ENCODE measurements at regions not wholly inside any gene's neighbourhood (a gene's known extent, or its start where the extent isn't known, plus 50 kb on each side); places are given as distances from the start of the nearest gene placed in this dataset.
"Not testable (repeated sequence)": the region's sequence is repeated elsewhere in the genome, so short reads cannot be mapped to it uniquely, and the experiment has no call there.

- not testable (repeated sequence) for H3K4me1 ChIP-seq (ENCODE audit: insufficient read depth, low read length); H3K27me3 ChIP-seq (ENCODE audit: control insufficient read depth in 1 of 2, insufficient read depth in 2 of 2, low read length in 2 of 2); H3K9me3 ChIP-seq (ENCODE audit: low read length); H3K4me3 ChIP-seq (ENCODE audit: low read depth in 1 of 2, low read length in 2 of 2); H3K27ac ChIP-seq (ENCODE audit: low read depth, low read length); H3K36me3 ChIP-seq (ENCODE audit: insufficient read depth, low read length); H3K9ac ChIP-seq (ENCODE audit: low read length)
Measured at GRCh38 chr2:91587098-91587497, 2895.6 kb downstream of the RPIA start.

- not testable (repeated sequence) for H3K36me3 ChIP-seq (ENCODE audit: insufficient read depth, low read length); H3K4me3 ChIP-seq (ENCODE audit: low read depth in 1 of 2, low read length in 2 of 2); H3K4me1 ChIP-seq (ENCODE audit: insufficient read depth, low read length); H3K27ac ChIP-seq (ENCODE audit: low read depth, low read length); H3K27me3 ChIP-seq (ENCODE audit: control insufficient read depth in 1 of 2, insufficient read depth in 2 of 2, low read length in 2 of 2); H3K9ac ChIP-seq (ENCODE audit: low read length); H3K9me3 ChIP-seq (ENCODE audit: low read length)
Measured at GRCh38 chr2:91587908-91588535, 2896.5 kb downstream of the RPIA start.

- not testable (repeated sequence) for H3K4me1 ChIP-seq (ENCODE audit: insufficient read depth, low read length); H3K4me3 ChIP-seq (ENCODE audit: low read depth in 1 of 2, low read length in 2 of 2); H3K9me3 ChIP-seq (ENCODE audit: low read length); H3K9ac ChIP-seq (ENCODE audit: low read length); H3K36me3 ChIP-seq (ENCODE audit: insufficient read depth, low read length); H3K27ac ChIP-seq (ENCODE audit: low read depth, low read length); H3K27me3 ChIP-seq (ENCODE audit: control insufficient read depth in 1 of 2, insufficient read depth in 2 of 2, low read length in 2 of 2)
Measured at GRCh38 chr2:91588782-91589223, 2897.3 kb downstream of the RPIA start.

- not testable (repeated sequence) for H3K27me3 ChIP-seq (ENCODE audit: control insufficient read depth in 1 of 2, insufficient read depth in 2 of 2, low read length in 2 of 2)
Measured at GRCh38 chr2:91589454-91590328, 2898.2 kb downstream of the RPIA start.

GRCh38 chr2:91590381-91590780 is 2898.9 kb downstream of the RPIA start:
- not testable (repeated sequence) for H3K27me3 ChIP-seq (ENCODE audit: control insufficient read depth in 1 of 2, insufficient read depth in 2 of 2, low read length in 2 of 2); H3K27ac ChIP-seq (ENCODE audit: low read depth, low read length); H3K4me1 ChIP-seq (ENCODE audit: insufficient read depth, low read length); H3K4me3 ChIP-seq (ENCODE audit: low read depth in 1 of 2, low read length in 2 of 2); H3K9ac ChIP-seq (ENCODE audit: low read length); H3K9me3 ChIP-seq (ENCODE audit: low read length); H3K36me3 ChIP-seq (ENCODE audit: insufficient read depth, low read length)

More at GRCh38 chr2:91589454-91590328, 2898.2 kb downstream of the RPIA start:
- H3K36me3 ChIP-seq (ENCODE audit: insufficient read depth, low read length); H3K4me1 ChIP-seq (ENCODE audit: insufficient read depth, low read length); H3K27ac ChIP-seq (ENCODE audit: low read depth, low read length); H3K9me3 ChIP-seq (ENCODE audit: low read length); H3K9ac ChIP-seq (ENCODE audit: low read length); H3K4me3 ChIP-seq (ENCODE audit: low read depth in 1 of 2, low read length in 2 of 2): not testable (repeated sequence)

GRCh38 chr2:91591066-91591465 is 2899.6 kb downstream of the RPIA start:
- H3K4me1 ChIP-seq (ENCODE audit: insufficient read depth, low read length); H3K27me3 ChIP-seq (ENCODE audit: control insufficient read depth in 1 of 2, insufficient read depth in 2 of 2, low read length in 2 of 2); H3K9me3 ChIP-seq (ENCODE audit: low read length); H3K9ac ChIP-seq (ENCODE audit: low read length); H3K36me3 ChIP-seq (ENCODE audit: insufficient read depth, low read length); H3K4me3 ChIP-seq (ENCODE audit: low read depth in 1 of 2, low read length in 2 of 2); H3K27ac ChIP-seq (ENCODE audit: low read depth, low read length): not testable (repeated sequence)

- H3K4me3 ChIP-seq (ENCODE audit: low read depth in 1 of 2, low read length in 2 of 2); H3K36me3 ChIP-seq (ENCODE audit: insufficient read depth, low read length); H3K9ac ChIP-seq (ENCODE audit: low read length); H3K27ac ChIP-seq (ENCODE audit: low read depth, low read length); H3K27me3 ChIP-seq (ENCODE audit: control insufficient read depth in 1 of 2, insufficient read depth in 2 of 2, low read length in 2 of 2); H3K9me3 ChIP-seq (ENCODE audit: low read length); H3K4me1 ChIP-seq (ENCODE audit: insufficient read depth, low read length): not testable (repeated sequence)
Measured at GRCh38 chr2:91597436-91597835, 2906.0 kb downstream of the RPIA start.

GRCh38 chr2:91598519-91598918 is 2907.0 kb downstream of the RPIA start:
- H3K9me3 ChIP-seq (ENCODE audit: low read length); H3K4me1 ChIP-seq (ENCODE audit: insufficient read depth, low read length): not testable (repeated sequence)

GRCh38 chr2:91599000-91599399 is 2907.5 kb downstream of the RPIA start:
- H3K27ac ChIP-seq (ENCODE audit: low read depth, low read length); H3K4me1 ChIP-seq (ENCODE audit: insufficient read depth, low read length); H3K27me3 ChIP-seq (ENCODE audit: control insufficient read depth in 1 of 2, insufficient read depth in 2 of 2, low read length in 2 of 2); H3K4me3 ChIP-seq (ENCODE audit: low read depth in 1 of 2, low read length in 2 of 2); H3K36me3 ChIP-seq (ENCODE audit: insufficient read depth, low read length); H3K9me3 ChIP-seq (ENCODE audit: low read length); H3K9ac ChIP-seq (ENCODE audit: low read length): not testable (repeated sequence)

More at GRCh38 chr2:91598519-91598918, 2907.0 kb downstream of the RPIA start:
- H3K27me3 ChIP-seq (ENCODE audit: control insufficient read depth in 1 of 2, insufficient read depth in 2 of 2, low read length in 2 of 2); H3K27ac ChIP-seq (ENCODE audit: low read depth, low read length); H3K9ac ChIP-seq (ENCODE audit: low read length); H3K36me3 ChIP-seq (ENCODE audit: insufficient read depth, low read length); H3K4me3 ChIP-seq (ENCODE audit: low read depth in 1 of 2, low read length in 2 of 2): not testable (repeated sequence)

- not testable (repeated sequence) for H3K9ac ChIP-seq (ENCODE audit: low read length); H3K36me3 ChIP-seq (ENCODE audit: insufficient read depth, low read length); H3K4me3 ChIP-seq (ENCODE audit: low read depth in 1 of 2, low read length in 2 of 2); H3K27ac ChIP-seq (ENCODE audit: low read depth, low read length); H3K9me3 ChIP-seq (ENCODE audit: low read length); H3K27me3 ChIP-seq (ENCODE audit: control insufficient read depth in 1 of 2, insufficient read depth in 2 of 2, low read length in 2 of 2); H3K4me1 ChIP-seq (ENCODE audit: insufficient read depth, low read length)
Measured at GRCh38 chr2:91602860-91603259, 2911.4 kb downstream of the RPIA start.

GRCh38 chr2:91603996-91604395 is 2912.5 kb downstream of the RPIA start:
- H3K9ac ChIP-seq (ENCODE audit: low read length); H3K4me3 ChIP-seq (ENCODE audit: low read depth in 1 of 2, low read length in 2 of 2); H3K36me3 ChIP-seq (ENCODE audit: insufficient read depth, low read length); H3K4me1 ChIP-seq (ENCODE audit: insufficient read depth, low read length); H3K27ac ChIP-seq (ENCODE audit: low read depth, low read length); H3K27me3 ChIP-seq (ENCODE audit: control insufficient read depth in 1 of 2, insufficient read depth in 2 of 2, low read length in 2 of 2); H3K9me3 ChIP-seq (ENCODE audit: low read length): not testable (repeated sequence)

- not testable (repeated sequence) for H3K4me3 ChIP-seq (ENCODE audit: low read depth in 1 of 2, low read length in 2 of 2); H3K36me3 ChIP-seq (ENCODE audit: insufficient read depth, low read length); H3K9me3 ChIP-seq (ENCODE audit: low read length); H3K4me1 ChIP-seq (ENCODE audit: insufficient read depth, low read length); H3K27ac ChIP-seq (ENCODE audit: low read depth, low read length); H3K27me3 ChIP-seq (ENCODE audit: control insufficient read depth in 1 of 2, insufficient read depth in 2 of 2, low read length in 2 of 2); H3K9ac ChIP-seq (ENCODE audit: low read length)
Measured at GRCh38 chr2:91604629-91605028, 2913.2 kb downstream of the RPIA start.

Data from muscle layer of colon (tissue), 2 donors.